ENCODE measurements at regions not wholly inside any gene's neighbourhood (a gene's known extent, or its start where the extent isn't known, plus 50 kb on each side); places are given as distances from the start of the nearest gene placed in this dataset.

DNA sequence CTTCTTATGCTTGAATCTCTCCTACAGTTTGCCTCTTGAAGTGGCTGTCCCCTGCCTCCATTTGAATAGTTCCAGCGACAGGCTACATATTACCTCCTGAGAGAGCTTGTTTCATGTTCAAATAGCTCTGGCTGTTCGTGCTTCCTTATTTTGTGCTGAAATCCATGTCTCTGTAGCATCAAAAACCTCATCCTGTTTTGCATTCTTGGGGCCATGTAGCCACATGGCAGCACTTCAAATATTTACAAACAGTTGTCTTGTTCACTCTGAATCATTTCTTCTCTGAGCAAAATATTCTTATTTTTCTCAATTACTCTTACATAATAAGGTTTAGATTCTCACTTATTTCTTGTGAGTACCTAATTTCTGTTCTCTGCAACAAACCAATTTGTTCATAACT lies 1243.1 kb upstream of the NXPH2 start:
- TF ChIP-seq POLR2AphosphoS5 (IDR thresholded peaks at IDR 0.05) (no peak), POLR2A (IDR thresholded peaks at IDR 0.05) (no peak)
